Mesenchymal stem cell (in vitro differentiated cells and primary cell): ENCODE measurements at regions not wholly inside any gene's neighbourhood (a gene's known extent, or its start where the extent isn't known, plus 50 kb on each side); places are given as distances from the start of the nearest gene placed in this dataset.
"Not testable (repeated sequence)": the region's sequence is repeated elsewhere in the genome, so short reads cannot be mapped to it uniquely, and the experiment has no call there.

Experiments used
- DNase-seq: peaks from one replicate; pipeline ENCODE4 v3.0.0-alpha.2; 2013
- H2AFZ ChIP-seq: one replicate; pipeline ENCODE4 v1.6.1; 2013; ENCODE audit warnings: low read depth, mild to moderate bottlenecking, control low read depth, inconsistent platforms, low read length, moderate library complexity
- H2AK5ac ChIP-seq: 2 replicates; pipeline ENCODE4 v1.6.1; 2013; ENCODE audit warnings: low read length, moderate library complexity, mild to moderate bottlenecking, inconsistent platforms; ENCODE audit not compliant: severe bottlenecking
- H2BK120ac ChIP-seq: one replicate; pipeline ENCODE4 v1.6.1; 2013; ENCODE audit warnings: low read depth, mild to moderate bottlenecking, inconsistent platforms, low read length, moderate library complexity
- H2BK12ac ChIP-seq, 2 experiments: one replicate each; pipeline ENCODE4 v1.6.1; 2013; ENCODE audit warnings: inconsistent platforms in 2 of 2, low read length in 2 of 2, mild to moderate bottlenecking in 2 of 2, moderate library complexity in 2 of 2, control low read depth in 1 of 2
- H2BK15ac ChIP-seq: one replicate; pipeline ENCODE4 v1.6.1; 2013; ENCODE audit warnings: mild to moderate bottlenecking, low read depth, inconsistent platforms; ENCODE audit not compliant: poor library complexity, severe bottlenecking
- H2BK5ac ChIP-seq: 2 replicates; pipeline ENCODE4 v1.6.1; 2013; ENCODE audit warnings: low read depth, mild to moderate bottlenecking, low read length, control low read depth, inconsistent platforms; ENCODE audit not compliant: poor library complexity, severe bottlenecking
- H3K14ac ChIP-seq, 2 experiments: one replicate each; pipeline ENCODE4 v1.6.1; 2013; ENCODE audit warnings: inconsistent platforms in 2 of 2, low read length in 2 of 2, control low read depth in 1 of 2, mild to moderate bottlenecking in 1 of 2, moderate library complexity in 1 of 2
- H3K18ac ChIP-seq, 2 experiments: one replicate each; pipeline ENCODE4 v1.6.1; 2013; ENCODE audit warnings: inconsistent platforms in 2 of 2, low read length in 2 of 2, control low read depth in 1 of 2, low read depth in 1 of 2, mild to moderate bottlenecking in 1 of 2
- H3K23ac ChIP-seq, 2 experiments: one replicate each; pipeline ENCODE4 v1.6.1; 2013; ENCODE audit warnings: inconsistent platforms in 2 of 2, low read length in 2 of 2, mild to moderate bottlenecking in 2 of 2, moderate library complexity in 2 of 2, control low read depth in 1 of 2
- H3K27ac ChIP-seq: 2 replicates; pipeline ENCODE4 v1.5.1; 2013; ENCODE audit warnings: mild to moderate bottlenecking, moderate library complexity, low read length, control low read depth, inconsistent platforms; ENCODE audit not compliant: poor library complexity, severe bottlenecking
- H3K27me3 ChIP-seq, 2 experiments: 2 replicates each; pipeline versions ENCODE4 v1.6.1 to v1.7.0; 2013; ENCODE audit warnings: low read length in 2 of 2, mild to moderate bottlenecking in 2 of 2, moderate library complexity in 2 of 2, control low read depth in 1 of 2, inconsistent platforms in 1 of 2; ENCODE audit not compliant: control insufficient read depth in 1 of 2, insufficient read depth in 1 of 2
- H3K36me3 ChIP-seq, 2 experiments: 2 replicates each; pipeline versions ENCODE4 v1.6.1 to v1.7.0; 2013; ENCODE audit warnings: low read length in 2 of 2, control low read depth in 1 of 2, inconsistent platforms in 1 of 2, low read depth in 1 of 2, mild to moderate bottlenecking in 1 of 2; ENCODE audit not compliant: insufficient read depth in 2 of 2, control insufficient read depth in 1 of 2
- H3K4ac ChIP-seq, 2 experiments: one replicate each; pipeline ENCODE4 v1.6.1; 2013; ENCODE audit warnings: inconsistent platforms in 2 of 2, low read length in 2 of 2, mild to moderate bottlenecking in 2 of 2, moderate library complexity in 2 of 2, control low read depth in 1 of 2, low read depth in 1 of 2
- H3K4me1 ChIP-seq: 2 replicates; pipeline ENCODE4 v1.6.1; 2013; ENCODE audit warnings: low read depth, low read length, control low read depth; ENCODE audit not compliant: control insufficient read depth, insufficient read depth
- H3K4me2 ChIP-seq: 2 replicates; pipeline ENCODE4 v1.6.1; 2013; ENCODE audit warnings: low read length, mild to moderate bottlenecking, inconsistent platforms; ENCODE audit not compliant: poor library complexity, severe bottlenecking
- H3K4me3 ChIP-seq, 2 experiments: 2 replicates each; pipeline versions ENCODE4 v1.5.1 to v1.7.0; 2013; ENCODE audit warnings: low read length in 2 of 2, mild to moderate bottlenecking in 2 of 2, control low read depth in 1 of 2, low read depth in 1 of 2; ENCODE audit not compliant: insufficient read depth in 1 of 2
- H3K79me1 ChIP-seq: replicated peaks from 2 replicates; pipeline ENCODE4 v1.6.1; 2013; ENCODE audit warnings: mild to moderate bottlenecking, control low read depth, low read length, inconsistent platforms; ENCODE audit not compliant: poor library complexity, severe bottlenecking
- H3K9ac ChIP-seq: 2 replicates; pipeline ENCODE4 v1.7.0; 2013; ENCODE audit warnings: mild to moderate bottlenecking, low read length, moderate library complexity
- H3K9me3 ChIP-seq: 2 replicates; pipeline ENCODE4 v1.7.0; 2013; ENCODE audit warnings: mild to moderate bottlenecking, low read length; ENCODE audit not compliant: control insufficient read depth
- H4K8ac ChIP-seq: one replicate; pipeline ENCODE4 v1.6.1; 2013; ENCODE audit warnings: inconsistent platforms, mild to moderate bottlenecking, low read length, moderate library complexity
- H4K91ac ChIP-seq: one replicate; pipeline ENCODE4 v1.6.1; 2013; ENCODE audit warnings: mild to moderate bottlenecking, low read length, inconsistent platforms
- WGBS: methylation state at CpG from one replicate; pipeline ENCODE4 v1.1.7; 2013; ENCODE audit warnings: mixed read lengths; 5-methylcytosine and 5-hydroxymethylcytosine counted together

DNA sequence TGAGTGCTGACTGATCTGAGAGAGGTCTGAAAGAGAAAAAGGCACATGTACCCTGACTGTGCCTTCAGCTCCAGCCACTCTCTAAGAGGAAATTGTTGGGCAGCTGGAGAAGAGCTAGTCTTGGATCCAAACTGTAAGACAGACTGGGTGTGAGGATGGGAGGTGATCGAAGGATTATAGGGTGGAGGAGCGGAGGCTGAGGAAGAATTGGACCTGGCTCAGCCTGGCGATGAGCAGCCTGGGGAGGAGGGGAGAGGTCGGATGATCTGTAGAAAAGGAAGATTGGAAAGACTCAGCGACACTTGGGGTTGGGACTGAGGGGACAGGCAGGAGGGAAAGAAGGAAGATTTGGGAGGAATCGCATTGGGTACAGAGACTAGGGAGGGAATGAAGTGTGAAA lies 98.6 kb upstream of the SLC25A48 start:
- Histone ChIP-seq H2BK5ac (no peak overlapping the region), H3K4ac (no peak overlapping the region), H4K8ac (no peak overlapping the region), H3K4me2 (no peak overlapping the region), H3K27ac (no peak overlapping the region), H3K9me3 (no peaks in the 10 kb centered on the region), H2BK15ac (no peak overlapping the region), H3K14ac (no peak overlapping the region), H2AFZ (no peak overlapping the region), H3K4me3 (no peak overlapping the region), H3K4me1 (no peaks in the 10 kb centered on the region), H3K79me1 (no peaks in the 10 kb centered on the region), H3K9ac (no peak overlapping the region), H3K23ac (no peak overlapping the region), H3K36me3 (no peaks in the 10 kb centered on the region), H3K27me3 (peaks cover 4 to 25% of the 10 kb centered on the region in 2 experiments), H2BK120ac (no peak overlapping the region), H3K18ac (no peak overlapping the region), H2BK12ac (no peak overlapping the region), H4K91ac (no peak overlapping the region), H2AK5ac (no peak overlapping the region)
- no peak for DNase-seq
- WGBS, result 71% methylated on average over 6 of the region's 6 CpGs

DNA sequence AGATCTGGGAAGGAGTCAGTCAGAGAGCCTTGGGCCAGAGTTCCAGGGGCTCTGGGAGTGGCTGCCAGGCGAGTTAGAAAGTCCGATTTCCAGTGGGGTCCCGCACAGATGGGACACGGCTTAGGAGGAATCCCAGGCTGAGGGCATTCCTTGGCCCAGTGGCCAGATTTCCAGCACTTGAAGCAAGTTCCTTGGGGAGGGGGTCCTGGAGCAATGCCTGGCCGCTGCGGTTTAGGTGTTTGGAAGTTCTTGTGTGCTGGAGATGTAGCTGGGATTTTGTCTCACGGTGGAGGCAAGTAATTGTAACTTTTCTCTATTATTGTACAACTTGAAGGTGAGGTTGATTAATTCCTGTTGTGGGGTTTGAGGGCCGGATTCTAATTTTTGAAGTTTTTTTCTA lies 99.5 kb upstream of the SLC25A48 start:
- H2AFZ ChIP-seq, H3K27ac ChIP-seq, H3K23ac ChIP-seq, H4K8ac ChIP-seq, H3K4me2 ChIP-seq, H3K9me3 ChIP-seq, H3K4ac ChIP-seq, H3K9ac ChIP-seq, DNase-seq, H2BK120ac ChIP-seq, H3K4me3 ChIP-seq, H3K36me3 ChIP-seq, H3K18ac ChIP-seq, H3K79me1 ChIP-seq, H2AK5ac ChIP-seq, H3K14ac ChIP-seq, H4K91ac ChIP-seq, H2BK12ac ChIP-seq, H3K4me1 ChIP-seq, H2BK15ac ChIP-seq, H2BK5ac ChIP-seq: not testable (repeated sequence)
- 84% methylated on average over 8 of the region's 8 CpGs for WGBS
- H3K27me3 ChIP-seq, result peaks cover 4 to 25% of the 10 kb centered on the region in 2 experiments

DNA sequence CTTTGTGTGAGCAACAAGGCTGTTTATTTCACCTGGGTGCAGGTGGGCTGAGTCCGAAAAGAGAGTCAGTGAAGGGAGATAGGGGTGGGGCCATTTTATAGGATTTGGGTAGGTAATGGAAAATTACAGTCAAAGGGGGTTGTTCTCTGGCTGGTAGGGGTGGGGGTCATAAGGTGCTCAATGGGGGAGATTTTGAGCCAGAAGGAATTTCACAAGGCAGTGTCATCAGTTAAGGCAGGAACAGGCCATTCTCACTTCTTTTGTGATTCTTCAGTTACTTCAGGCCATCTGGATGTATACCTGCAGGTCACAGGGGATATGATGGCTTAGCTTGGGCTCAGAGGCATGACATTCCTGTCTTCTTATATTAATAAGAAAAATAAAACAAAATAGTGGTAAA lies 103.4 kb upstream of the SLC25A48 start:
- H3K9ac ChIP-seq, H4K8ac ChIP-seq, H3K9me3 ChIP-seq, H3K14ac ChIP-seq, H4K91ac ChIP-seq, DNase-seq, H3K18ac ChIP-seq, H2BK12ac ChIP-seq, H2BK15ac ChIP-seq, H3K4me1 ChIP-seq, H3K27ac ChIP-seq, H3K23ac ChIP-seq, H3K4me2 ChIP-seq, H3K36me3 ChIP-seq, H2AFZ ChIP-seq, H2BK120ac ChIP-seq, H3K79me1 ChIP-seq, H2AK5ac ChIP-seq, H3K4ac ChIP-seq, H2BK5ac ChIP-seq, H3K4me3 ChIP-seq: not testable (repeated sequence)
- WGBS, result 87% methylated on average over 1 of the region's 1 CpG
- H3K27me3 ChIP-seq, result peaks cover 0 to 13% of the 10 kb centered on the region in 2 experiments

DNA sequence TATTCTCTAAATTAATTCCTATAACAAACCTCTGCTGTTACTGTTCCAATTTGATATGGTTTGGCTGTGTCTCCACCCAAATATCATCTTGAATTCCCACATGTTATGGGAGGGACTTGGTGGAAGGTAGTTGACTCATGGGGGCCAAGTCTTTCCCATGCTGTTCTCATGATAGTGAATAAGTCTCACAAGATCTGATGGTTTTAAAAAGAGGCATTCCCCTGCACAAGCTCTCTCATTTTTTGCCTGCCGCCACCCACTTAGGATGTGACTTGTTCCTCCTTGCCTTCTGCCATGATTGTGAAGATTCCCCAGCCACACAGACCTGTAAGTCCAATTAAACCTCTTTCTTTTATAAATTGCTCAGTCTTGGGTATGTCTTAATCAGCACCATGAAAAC lies 104.3 kb upstream of the SLC25A48 start:
- not testable (repeated sequence) for DNase-seq, H3K9me3 ChIP-seq, H2AK5ac ChIP-seq, H2BK5ac ChIP-seq, H3K4me1 ChIP-seq, H3K4me2 ChIP-seq, H3K27me3 ChIP-seq, H3K9ac ChIP-seq, H3K18ac ChIP-seq, H3K79me1 ChIP-seq, H3K14ac ChIP-seq, H3K23ac ChIP-seq, H4K8ac ChIP-seq, H2BK120ac ChIP-seq, H4K91ac ChIP-seq, H3K36me3 ChIP-seq, H3K27ac ChIP-seq, H2BK12ac ChIP-seq, H3K4ac ChIP-seq, H2AFZ ChIP-seq, H2BK15ac ChIP-seq, H3K4me3 ChIP-seq
- WGBS, result 90% methylated on average over 1 of the region's 1 CpG
